ENCODE measurements at regions not wholly inside any gene's neighbourhood (a gene's known extent, or its start where the extent isn't known, plus 50 kb on each side); places are given as distances from the start of the nearest gene placed in this dataset.

DNA sequence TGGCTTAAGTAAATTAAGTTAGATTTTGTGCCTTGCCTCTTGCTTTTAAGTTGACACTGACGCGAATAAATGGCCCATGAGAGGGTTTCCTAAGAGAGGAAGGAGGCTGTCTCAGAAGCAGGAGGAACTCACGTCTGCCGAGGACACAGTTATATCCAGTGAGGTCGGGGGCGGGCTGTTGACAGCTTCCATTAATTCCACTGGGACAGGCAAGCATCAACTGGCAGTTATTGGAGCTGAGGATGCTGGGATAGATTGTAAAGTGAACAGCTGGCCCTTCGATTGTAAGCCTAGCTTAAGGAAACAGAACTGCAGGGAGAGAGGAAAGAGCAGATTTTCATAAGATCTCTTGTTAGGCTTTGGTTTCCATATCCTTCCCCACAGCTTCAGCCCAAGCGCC, 399.2 kb downstream of the IPO8 start:
- TF ChIP-seq POLR2A (IDR thresholded peaks at IDR 0.05; ENCODE audit: low read length) (no peak), GATA1 (IDR thresholded peaks at IDR 0.05; ENCODE audit: low read depth, low read length) (no peak)
